BLaER1 (cell line): ENCODE measurements at regions not wholly inside any gene's neighbourhood (a gene's known extent, or its start where the extent isn't known, plus 50 kb on each side); places are given as distances from the start of the nearest gene placed in this dataset.
"Not testable (repeated sequence)": the region's sequence is repeated elsewhere in the genome, so short reads cannot be mapped to it uniquely, and the experiment has no call there.

Experiments
- H3K27ac ChIP-seq: shearing (Covaris generic); formaldehyde crosslinking; 2 replicates; pipeline ENCODE4 v1.8.1; 2022
- H3K27me3 ChIP-seq: shearing (Covaris generic); formaldehyde crosslinking; 2 replicates; pipeline ENCODE4 v1.8.1; 2022
- H3K36me3 ChIP-seq: shearing (Covaris generic); formaldehyde crosslinking; 2 replicates; pipeline ENCODE4 v1.8.1; 2022
- H3K4me1 ChIP-seq: shearing (Covaris generic); formaldehyde crosslinking; 2 replicates; pipeline ENCODE4 v1.8.1; 2022
- H3K4me2 ChIP-seq: shearing (Covaris generic); formaldehyde crosslinking; 2 replicates; pipeline ENCODE4 v1.8.1; 2022
- H3K4me3 ChIP-seq: shearing (Covaris generic); formaldehyde crosslinking; 2 replicates; pipeline ENCODE4 v1.8.1; 2022
- H3K9ac ChIP-seq: shearing (Covaris generic); formaldehyde crosslinking; 2 replicates; pipeline ENCODE4 v1.8.1; 2022
- H3K9me3 ChIP-seq: shearing (Covaris generic); formaldehyde crosslinking; 2 replicates; pipeline ENCODE4 v1.8.1; 2022
- H4K20me1 ChIP-seq: shearing (Covaris generic); formaldehyde crosslinking; 2 replicates; pipeline ENCODE4 v1.8.1; 2022
- Cebpa-rat ChIP-seq: shearing (Covaris generic); IDR thresholded peaks from 2 replicates; pipeline ENCODE4 v1.8.1; 2022

- H3K9me3 ChIP-seq: peaks cover 9% of the 10 kb centered on the region
- no peak overlapping the region for H3K27ac ChIP-seq
- no peak for TF ChIP-seq Cebpa-rat
- no peak overlapping the region for H3K4me2 ChIP-seq
- H3K36me3 ChIP-seq: no peaks in the 10 kb centered on the region
- H3K4me3 ChIP-seq: no peak overlapping the region
- no peaks in the 10 kb centered on the region for H4K20me1 ChIP-seq
- H3K27me3 ChIP-seq: no peaks in the 10 kb centered on the region
- H3K4me1 ChIP-seq: no peaks in the 10 kb centered on the region
- H3K9ac ChIP-seq: no peak overlapping the region
These were observed 216.1 kb downstream of the ICOS start for GRCh38 chr2:204152616-204153015.

- Histone ChIP-seq H3K4me1 (no peaks in the 10 kb centered on the region), H3K4me3 (no peak overlapping the region), H4K20me1 (no peaks in the 10 kb centered on the region), H3K4me2 (no peak overlapping the region), H3K27me3 (no peaks in the 10 kb centered on the region), H3K9ac (no peak overlapping the region), H3K27ac (no peak overlapping the region), H3K36me3 (no peaks in the 10 kb centered on the region), H3K9me3 (peaks cover 19% of the 10 kb centered on the region)
- no peak for TF ChIP-seq Cebpa-rat
These were observed 218.3 kb downstream of the ICOS start for GRCh38 chr2:204154863-204155262.

GRCh38 chr2:204156456-204156855 lies 219.9 kb downstream of the ICOS start:
- Histone ChIP-seq H3K9me3 (peaks cover 19% of the 10 kb centered on the region), H3K27ac (no peak overlapping the region), H3K4me2 (no peak overlapping the region), H3K4me1 (no peaks in the 10 kb centered on the region), H3K27me3 (no peaks in the 10 kb centered on the region), H3K4me3 (no peak overlapping the region), H4K20me1 (no peaks in the 10 kb centered on the region), H3K9ac (no peak overlapping the region), H3K36me3 (no peaks in the 10 kb centered on the region)
- TF ChIP-seq Cebpa-rat: no peak

DNA sequence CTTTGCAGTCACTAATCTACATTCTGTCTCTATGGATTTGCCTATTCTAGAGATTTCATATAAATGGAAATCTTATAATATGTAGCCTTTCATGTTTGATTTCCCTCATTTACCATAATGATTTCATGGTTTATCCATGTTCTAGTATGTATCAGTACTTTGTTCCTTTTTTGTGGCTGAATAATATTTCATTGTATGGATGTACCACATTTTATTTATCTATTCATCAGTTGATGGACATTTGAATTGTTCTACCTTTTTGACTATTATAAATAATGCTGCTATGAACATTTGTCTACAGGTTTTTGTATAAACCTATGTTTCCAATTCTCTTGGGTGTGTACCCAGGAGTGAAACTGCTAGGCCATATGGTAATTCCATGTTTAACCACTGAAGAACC lies 221.1 kb downstream of the ICOS start:
- no peak overlapping the region for H3K27ac ChIP-seq
- TF ChIP-seq Cebpa-rat: no peak
- peaks cover 19% of the 10 kb centered on the region for H3K9me3 ChIP-seq
- no peaks in the 10 kb centered on the region for H3K27me3 ChIP-seq
- no peaks in the 10 kb centered on the region for H3K4me1 ChIP-seq
- no peak overlapping the region for H3K4me3 ChIP-seq
- no peaks in the 10 kb centered on the region for H3K36me3 ChIP-seq
- no peak overlapping the region for H3K4me2 ChIP-seq
- no peaks in the 10 kb centered on the region for H4K20me1 ChIP-seq
- H3K9ac ChIP-seq: no peak overlapping the region

DNA sequence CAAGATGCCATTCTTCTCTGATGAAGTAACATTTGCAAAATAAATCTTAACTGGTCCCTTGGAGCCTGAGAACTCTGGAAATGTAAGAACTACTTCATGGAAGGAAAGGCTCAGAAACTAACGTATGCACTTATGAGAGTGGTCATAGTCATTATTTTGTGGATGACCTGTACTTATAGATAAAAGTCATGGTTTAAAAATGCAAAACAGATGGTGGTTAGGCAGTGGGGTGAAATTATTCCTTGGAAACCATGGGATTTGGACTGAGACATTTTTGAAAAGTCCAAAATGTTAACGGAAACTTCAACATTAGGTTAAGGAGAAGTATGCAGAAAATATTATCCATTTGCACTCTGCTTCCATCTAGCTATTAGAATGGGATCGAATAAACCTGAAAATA lies 223.0 kb downstream of the ICOS start:
- Histone ChIP-seq H3K36me3 (no peaks in the 10 kb centered on the region), H4K20me1 (no peaks in the 10 kb centered on the region), H3K9ac (no peak overlapping the region), H3K27me3 (no peaks in the 10 kb centered on the region), H3K9me3 (peaks cover 23% of the 10 kb centered on the region), H3K27ac (no peak overlapping the region), H3K4me3 (no peak overlapping the region), H3K4me2 (no peak overlapping the region), H3K4me1 (no peaks in the 10 kb centered on the region)
- TF ChIP-seq Cebpa-rat: no peak

DNA sequence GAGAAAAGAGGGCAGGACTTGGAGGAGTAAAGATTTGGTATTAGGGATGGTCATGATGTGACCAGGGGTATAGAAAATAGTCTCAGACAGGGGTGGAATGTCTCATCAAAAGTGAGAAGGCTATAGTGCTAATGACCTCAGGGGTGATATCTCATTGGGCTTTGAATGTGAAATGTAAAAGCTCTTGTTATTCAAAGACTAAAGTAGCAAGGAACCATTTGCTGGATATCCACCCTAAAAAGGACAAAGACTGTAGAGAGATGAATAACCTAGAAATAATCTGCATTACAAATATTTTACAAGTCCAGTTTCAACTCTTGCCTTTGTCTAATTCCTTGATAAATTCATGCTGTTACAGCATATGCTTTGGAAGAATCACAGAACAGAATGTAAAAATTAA lies 224.4 kb downstream of the ICOS start:
- Histone ChIP-seq H3K9ac (no peak overlapping the region), H3K4me3 (no peak overlapping the region), H3K27me3 (no peaks in the 10 kb centered on the region), H3K9me3 (peaks cover 23% of the 10 kb centered on the region), H3K4me2 (no peak overlapping the region), H3K4me1 (no peaks in the 10 kb centered on the region), H3K27ac (no peak overlapping the region), H4K20me1 (no peaks in the 10 kb centered on the region), H3K36me3 (no peaks in the 10 kb centered on the region)
- no peak for TF ChIP-seq Cebpa-rat

- Histone ChIP-seq H4K20me1 (no peaks in the 10 kb centered on the region), H3K9ac (no peak overlapping the region), H3K9me3 (peaks cover 21% of the 10 kb centered on the region), H3K4me2 (no peak overlapping the region), H3K36me3 (no peaks in the 10 kb centered on the region), H3K27me3 (no peaks in the 10 kb centered on the region), H3K4me3 (no peak overlapping the region), H3K27ac (no peak overlapping the region), H3K4me1 (no peaks in the 10 kb centered on the region)
- TF ChIP-seq Cebpa-rat: no peak
These were observed 225.3 kb downstream of the ICOS start for GRCh38 chr2:204161886-204162285.

DNA sequence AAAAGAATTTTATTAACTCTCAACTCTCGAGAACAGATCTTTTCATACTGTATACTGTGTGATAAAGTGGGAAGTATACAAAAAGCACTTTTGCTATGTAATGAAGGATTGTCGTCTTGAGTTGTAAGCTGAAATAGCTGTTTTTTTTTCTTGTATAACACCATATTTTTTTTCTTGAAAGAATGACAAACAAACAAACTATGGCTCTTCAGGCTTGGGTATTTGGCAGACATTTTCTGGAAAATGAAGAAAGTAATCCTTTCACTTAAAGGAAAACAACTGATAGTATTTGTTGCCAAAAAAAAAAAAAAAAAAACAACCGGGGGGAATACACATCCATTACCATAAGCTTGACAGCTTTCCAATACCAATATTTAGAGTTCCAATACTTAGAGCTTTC lies 230.4 kb downstream of the ICOS start:
- Histone ChIP-seq H3K9ac (no peak overlapping the region), H3K36me3 (no peaks in the 10 kb centered on the region), H4K20me1 (no peaks in the 10 kb centered on the region), H3K4me2 (no peak overlapping the region), H3K4me3 (no peak overlapping the region), H3K4me1 (0 out of 2 replicates have a peak, but pooled peaks cover 6% of the 10 kb centered on the region), H3K27ac (no peak overlapping the region), H3K9me3 (peaks cover 4% of the 10 kb centered on the region; the same call in 1 of the 2 replicates), H3K27me3 (no peaks in the 10 kb centered on the region)
- no peak for TF ChIP-seq Cebpa-rat

- not testable (repeated sequence) for H3K4me2 ChIP-seq, H3K4me3 ChIP-seq, H3K9me3 ChIP-seq, H3K36me3 ChIP-seq, H4K20me1 ChIP-seq, H3K9ac ChIP-seq, H3K27me3 ChIP-seq, H3K4me1 ChIP-seq, H3K27ac ChIP-seq
These were observed 231.1 kb downstream of the ICOS start for GRCh38 chr2:204167670-204168069.

DNA sequence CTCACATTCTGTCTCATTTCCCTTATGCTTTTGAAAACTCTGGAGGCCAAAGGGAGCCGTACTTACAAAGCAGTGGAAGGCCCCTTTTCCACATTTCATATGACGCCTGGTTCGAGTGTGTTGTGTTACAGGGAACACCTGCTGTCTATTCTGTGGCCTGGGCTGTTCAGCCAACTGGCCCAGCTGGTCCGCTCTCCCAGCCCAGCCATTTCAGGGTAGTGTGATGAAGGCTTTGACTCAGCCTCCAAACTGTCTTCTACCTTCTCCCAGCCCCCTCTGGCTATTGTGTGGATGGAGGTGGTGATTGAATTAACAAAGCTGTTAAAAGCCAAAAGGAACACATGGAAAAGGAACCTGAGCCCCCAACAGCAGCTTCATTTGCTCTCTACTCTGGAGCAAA lies 233.8 kb downstream of the ICOS start:
- H3K4me2 ChIP-seq: no peak overlapping the region
- H3K27me3 ChIP-seq: no peaks in the 10 kb centered on the region
- H3K4me1 ChIP-seq: 0 out of 2 replicates have a peak, but pooled peaks cover 6% of the 10 kb centered on the region
- H3K9ac ChIP-seq: no peak overlapping the region
- no peaks in the 10 kb centered on the region for H3K9me3 ChIP-seq
- no peak for TF ChIP-seq Cebpa-rat
- no peaks in the 10 kb centered on the region for H3K36me3 ChIP-seq
- H3K27ac ChIP-seq: no peak overlapping the region
- H3K4me3 ChIP-seq: no peak overlapping the region
- H4K20me1 ChIP-seq: no peaks in the 10 kb centered on the region

- Histone ChIP-seq H3K27ac (no peak overlapping the region), H4K20me1 (no peaks in the 10 kb centered on the region), H3K9ac (no peak overlapping the region), H3K4me3 (no peak overlapping the region), H3K36me3 (no peaks in the 10 kb centered on the region), H3K27me3 (no peaks in the 10 kb centered on the region), H3K4me2 (no peak overlapping the region), H3K4me1 (0 out of 2 replicates have a peak, but pooled peaks cover 6% of the 10 kb centered on the region), H3K9me3 (no peaks in the 10 kb centered on the region)
- no peak for TF ChIP-seq Cebpa-rat
These were observed 235.0 kb downstream of the ICOS start for GRCh38 chr2:204171432-204172144.
